GM12891 (cell line): ENCODE measurements at regions not wholly inside any gene's neighbourhood (a gene's known extent, or its start where the extent isn't known, plus 50 kb on each side); places are given as distances from the start of the nearest gene placed in this dataset.

Source experiments
- POLR2A ChIP-seq: IDR thresholded peaks from 2 replicates; pipeline ENCODE4 v1.6.1; 2011; ENCODE audit warnings: low read depth, low read length, control low read depth
- POLR2AphosphoS5 ChIP-seq: IDR thresholded peaks from 2 replicates; pipeline ENCODE4 v1.6.1; 2011; ENCODE audit warnings: low read depth, low read length, control low read depth
- TAF1 ChIP-seq: IDR thresholded peaks from 2 replicates; pipeline ENCODE4 v1.6.1; 2011; ENCODE audit warnings: low read depth, low read length, control low read depth

DNA sequence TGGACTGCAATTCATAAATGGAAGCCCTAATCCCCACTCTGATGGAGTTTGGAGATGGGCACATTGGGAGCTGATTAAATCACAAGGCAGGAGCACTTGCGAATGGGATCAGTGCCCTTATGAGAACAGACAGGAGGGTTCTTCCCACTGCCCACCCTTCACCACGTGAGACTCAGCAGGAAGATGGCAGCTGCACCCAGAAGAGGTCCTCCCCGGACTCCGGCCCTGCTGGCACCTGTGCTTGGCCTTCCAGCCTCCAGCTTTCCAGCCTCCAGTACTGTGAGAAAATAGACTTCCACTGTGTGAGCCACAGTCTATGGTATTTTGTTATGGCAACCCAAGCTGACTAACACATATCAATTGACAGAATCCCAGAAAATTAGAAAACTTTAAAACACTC, 267.6 kb upstream of the SALL3 start:
- no peak for TF ChIP-seq POLR2A
- TF ChIP-seq POLR2AphosphoS5, result no peak
- TF ChIP-seq TAF1, result no peak
